IPS-18a (cell line): ENCODE measurements at regions not wholly inside any gene's neighbourhood (a gene's known extent, or its start where the extent isn't known, plus 50 kb on each side); places are given as distances from the start of the nearest gene placed in this dataset.
"Not testable (repeated sequence)": the region's sequence is repeated elsewhere in the genome, so short reads cannot be mapped to it uniquely, and the experiment has no call there.

ENCODE experiments used
- H3K27ac ChIP-seq: one replicate; pipeline ENCODE4 v1.5.1; 2013; ENCODE audit warnings: low read length
- H3K27me3 ChIP-seq: one replicate; pipeline ENCODE4 v1.6.1; 2013; ENCODE audit warnings: mild to moderate bottlenecking, low read length; ENCODE audit not compliant: control insufficient read depth, insufficient read depth
- H3K36me3 ChIP-seq: one replicate; pipeline ENCODE4 v1.6.1; 2013; ENCODE audit warnings: low read depth, low read length; ENCODE audit not compliant: control insufficient read depth
- H3K4me1 ChIP-seq: one replicate; pipeline ENCODE4 v1.6.1; 2013; ENCODE audit warnings: low read depth, low read length; ENCODE audit not compliant: control insufficient read depth
- H3K4me3 ChIP-seq: one replicate; pipeline ENCODE4 v1.5.1; 2013; ENCODE audit warnings: low read length
- H3K9ac ChIP-seq: one replicate; pipeline ENCODE4 v1.6.1; 2013; ENCODE audit warnings: mild to moderate bottlenecking, low read length, moderate library complexity
- H3K9me3 ChIP-seq: one replicate; pipeline ENCODE4 v1.6.1; 2013; ENCODE audit warnings: low read depth, low read length; ENCODE audit not compliant: control insufficient read depth

DNA sequence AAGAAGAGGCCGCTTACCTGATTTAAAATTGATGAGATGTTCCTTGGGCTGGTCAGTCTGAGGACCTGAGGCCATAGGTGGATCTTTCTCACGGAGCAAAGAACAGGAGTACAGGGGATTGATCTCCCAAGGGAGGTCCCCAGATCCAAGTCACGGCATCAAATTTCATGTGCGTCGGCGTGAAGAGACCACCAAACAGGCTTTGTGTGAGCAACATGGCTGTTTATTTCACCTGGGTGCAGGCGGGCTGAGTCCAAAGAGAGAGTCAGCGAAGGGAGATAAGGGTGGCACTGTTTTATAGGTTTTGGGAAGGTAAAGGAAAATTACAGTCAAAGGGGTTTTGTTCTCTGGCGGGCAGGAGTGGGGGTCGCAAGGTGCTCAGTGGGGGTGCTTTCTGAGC, 493.8 kb upstream of the MIR17HG start:
- H3K27me3 ChIP-seq, H3K9me3 ChIP-seq, H3K4me1 ChIP-seq, H3K4me3 ChIP-seq, H3K9ac ChIP-seq, H3K36me3 ChIP-seq, H3K27ac ChIP-seq: not testable (repeated sequence)

GRCh38 chr13:90857921-90858320, 489.6 kb upstream of the MIR17HG start:
- H3K36me3 ChIP-seq, result no peaks in the 10 kb centered on the region
- H3K27me3 ChIP-seq, result no peaks in the 10 kb centered on the region
- H3K27ac ChIP-seq, result no peak overlapping the region
- H3K9me3 ChIP-seq, result no peaks in the 10 kb centered on the region
- H3K4me3 ChIP-seq, result no peak overlapping the region
- no peak overlapping the region for H3K9ac ChIP-seq
- no peaks in the 10 kb centered on the region for H3K4me1 ChIP-seq

GRCh38 chr13:90866006-90866405, 481.5 kb upstream of the MIR17HG start:
- H3K4me1 ChIP-seq, result no peaks in the 10 kb centered on the region
- no peak overlapping the region for H3K9ac ChIP-seq
- no peaks in the 10 kb centered on the region for H3K9me3 ChIP-seq
- no peaks in the 10 kb centered on the region for H3K36me3 ChIP-seq
- H3K4me3 ChIP-seq, result no peak overlapping the region
- no peaks in the 10 kb centered on the region for H3K27me3 ChIP-seq
- no peak overlapping the region for H3K27ac ChIP-seq

GRCh38 chr13:90867336-90867683, 480.2 kb upstream of the MIR17HG start:
- H3K27me3 ChIP-seq, result no peaks in the 10 kb centered on the region
- no peak overlapping the region for H3K4me3 ChIP-seq
- H3K9me3 ChIP-seq, result no peaks in the 10 kb centered on the region

GRCh38 chr13:90868321-90868920, 479.1 kb upstream of the MIR17HG start:
- Histone ChIP-seq H3K4me1 (peaks cover 8% of the 10 kb centered on the region), H3K9ac (no peak overlapping the region), H3K27me3 (no peaks in the 10 kb centered on the region), H3K9me3 (no peaks in the 10 kb centered on the region), H3K4me3 (no peak overlapping the region), H3K27ac (no peak overlapping the region), H3K36me3 (no peaks in the 10 kb centered on the region)

More at GRCh38 chr13:90867336-90867683, 480.2 kb upstream of the MIR17HG start:
- Histone ChIP-seq H3K9ac (no peak overlapping the region), H3K27ac (no peak overlapping the region), H3K36me3 (no peaks in the 10 kb centered on the region), H3K4me1 (peaks cover 2% of the 10 kb centered on the region)

- Histone ChIP-seq H3K27ac (no peak overlapping the region), H3K36me3 (no peaks in the 10 kb centered on the region), H3K27me3 (no peaks in the 10 kb centered on the region), H3K4me1 (peaks cover 8% of the 10 kb centered on the region), H3K9me3 (no peaks in the 10 kb centered on the region), H3K9ac (no peak overlapping the region), H3K4me3 (no peak overlapping the region)
These were observed 477.9 kb upstream of the MIR17HG start for GRCh38 chr13:90869580-90869979.

DNA sequence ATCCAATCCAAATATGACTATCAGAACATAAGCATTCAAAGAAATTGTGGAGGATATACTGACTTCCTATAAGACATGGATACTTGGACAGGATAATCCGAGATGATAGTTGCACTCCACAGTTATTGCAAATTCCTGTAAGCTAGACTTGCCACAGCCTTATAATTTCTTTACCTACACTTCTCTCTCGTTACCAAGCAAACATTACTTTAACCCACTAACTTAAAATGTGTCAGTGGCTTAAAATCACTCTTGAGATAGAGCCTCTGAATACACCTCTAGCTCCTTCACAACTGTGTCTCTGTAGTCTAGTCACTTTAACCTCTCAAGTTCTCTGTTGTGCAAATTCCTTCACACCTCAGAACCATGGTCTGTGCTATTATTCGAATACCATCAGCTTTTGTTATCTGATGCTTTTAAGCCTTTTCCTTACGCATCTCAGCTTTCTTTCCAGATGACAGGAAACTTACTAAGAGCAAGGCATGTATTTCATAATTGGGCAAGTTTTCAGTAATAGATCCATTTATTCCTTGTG, 474.9 kb upstream of the MIR17HG start:
- H3K4me3 ChIP-seq, result no peak overlapping the region
- H3K9ac ChIP-seq, result no peak overlapping the region
- H3K27me3 ChIP-seq, result no peaks in the 10 kb centered on the region
- peaks cover 8% of the 10 kb centered on the region for H3K4me1 ChIP-seq
- no peak overlapping the region for H3K27ac ChIP-seq
- H3K9me3 ChIP-seq, result no peaks in the 10 kb centered on the region
- H3K36me3 ChIP-seq, result no peaks in the 10 kb centered on the region

DNA sequence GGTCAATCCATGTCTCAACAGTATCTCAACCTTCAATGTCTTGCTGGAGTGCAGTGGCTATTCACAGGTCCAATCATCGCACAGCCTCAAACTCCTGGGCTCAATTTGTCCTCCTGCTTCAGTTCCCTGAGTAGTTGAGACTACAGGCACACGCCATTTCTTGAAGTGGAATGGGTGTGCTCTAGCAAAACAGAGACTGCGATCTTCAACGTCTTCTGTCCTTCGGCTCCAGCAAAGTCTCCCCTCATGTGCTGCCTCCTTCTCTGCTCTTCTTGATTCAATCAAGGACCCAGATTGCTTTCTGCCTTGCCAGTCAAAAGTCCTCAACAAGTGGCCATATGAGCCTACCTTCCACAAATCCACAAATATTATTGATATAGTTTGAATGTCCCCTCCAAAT, 466.7 kb upstream of the MIR17HG start:
- no peaks in the 10 kb centered on the region for H3K36me3 ChIP-seq
- H3K4me3 ChIP-seq, result no peak overlapping the region
- H3K9me3 ChIP-seq, result no peaks in the 10 kb centered on the region
- H3K27me3 ChIP-seq, result no peaks in the 10 kb centered on the region
- H3K27ac ChIP-seq, result no peak overlapping the region
- H3K9ac ChIP-seq, result no peak overlapping the region
- H3K4me1 ChIP-seq, result no peaks in the 10 kb centered on the region

DNA sequence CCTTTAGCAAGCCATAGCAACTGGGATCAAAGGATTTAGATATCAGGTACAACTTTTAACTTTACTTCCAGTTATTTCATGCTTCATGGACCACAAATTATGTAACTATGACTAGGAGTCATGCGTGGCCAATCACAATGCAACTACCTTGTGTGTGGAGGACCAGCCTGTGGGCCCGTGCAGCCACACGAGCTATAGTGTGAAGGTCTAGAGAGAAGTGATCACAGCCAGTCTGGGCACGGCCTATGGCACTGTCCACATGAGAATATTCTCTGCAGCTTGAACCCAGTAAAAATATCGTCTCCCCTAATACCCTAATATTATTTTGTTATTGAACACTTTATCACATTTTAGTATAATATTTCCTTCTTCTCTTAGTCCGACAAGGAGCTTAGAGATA, 464.9 kb upstream of the MIR17HG start:
- H3K36me3 ChIP-seq, result no peaks in the 10 kb centered on the region
- no peak overlapping the region for H3K27ac ChIP-seq
- no peaks in the 10 kb centered on the region for H3K4me1 ChIP-seq
- H3K4me3 ChIP-seq, result no peak overlapping the region
- H3K27me3 ChIP-seq, result no peaks in the 10 kb centered on the region
- no peak overlapping the region for H3K9ac ChIP-seq
- H3K9me3 ChIP-seq, result no peaks in the 10 kb centered on the region

- no peaks in the 10 kb centered on the region for H3K27me3 ChIP-seq
- H3K9me3 ChIP-seq, result no peaks in the 10 kb centered on the region
- H3K27ac ChIP-seq, result no peak overlapping the region
- H3K4me3 ChIP-seq, result no peak overlapping the region
- no peak overlapping the region for H3K9ac ChIP-seq
- H3K4me1 ChIP-seq, result no peaks in the 10 kb centered on the region
- no peaks in the 10 kb centered on the region for H3K36me3 ChIP-seq
These were observed 463.9 kb upstream of the MIR17HG start for GRCh38 chr13:90883592-90883991.

DNA sequence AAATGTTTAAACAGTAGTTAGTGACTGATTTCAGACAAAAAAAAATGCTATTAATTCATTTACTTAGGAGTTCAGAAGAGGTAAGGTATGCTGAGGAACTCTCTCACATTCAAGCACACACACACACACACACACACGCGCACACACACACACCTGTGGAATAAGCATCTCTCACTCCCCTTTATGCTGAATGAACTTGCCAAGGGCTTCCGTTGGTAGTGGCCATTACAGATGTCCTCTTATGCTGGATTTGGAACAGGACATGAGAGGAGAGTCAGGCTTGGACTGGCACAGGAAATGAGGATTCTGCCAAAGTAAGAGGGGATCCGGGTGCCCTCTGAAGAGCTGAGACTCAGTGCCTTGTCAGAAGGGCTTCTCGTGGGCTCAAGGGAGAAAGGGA, 463.4 kb upstream of the MIR17HG start:
- Histone ChIP-seq H3K27ac (no peak overlapping the region), H3K27me3 (no peaks in the 10 kb centered on the region), H3K9me3 (no peaks in the 10 kb centered on the region), H3K4me1 (no peaks in the 10 kb centered on the region), H3K4me3 (no peak overlapping the region), H3K9ac (no peak overlapping the region), H3K36me3 (no peaks in the 10 kb centered on the region)
